A673 (cell line): ENCODE measurements at regions not wholly inside any gene's neighbourhood (a gene's known extent, or its start where the extent isn't known, plus 50 kb on each side); places are given as distances from the start of the nearest gene placed in this dataset.
A peak's percentile ranks its signal among the peaks of the same experiment; 100 is the strongest.

Source experiments
- BruUV-seq: library from RNA; stranded (reverse); fragments of 400-500 nt; replicated peaks from 2 replicates; lab custom pipeline; 2021; lab: Mats Ljungman, UMichigan
- CTCF ChIA-PET: fragments of 300-600 bp; sonication (Branson Sonifier 250); formaldehyde crosslinking; loops from one replicate; lab custom pipeline; 2022; ENCODE audit warnings: antibody characterized with exemption; lab: Charles Lee
- POLR2A ChIA-PET: fragments of 300-600 bp; sonication (Branson Sonifier 250); formaldehyde crosslinking; loops from one replicate; lab custom pipeline; 2022; ENCODE audit warnings: antibody characterized with exemption; ENCODE audit not compliant: low non-redundant PET; lab: Charles Lee
- DNase-seq: peaks from one replicate; pipeline ENCODE4 v3.0.0-alpha.2; 2015; ENCODE audit warnings: low spot score
- H3K27ac ChIP-seq: fragments of 200-600 bp; sonication (generic); 2 replicates; pipeline ENCODE4 v1.5.1; 2016; ENCODE audit warnings: mixed run types, low read depth, mild to moderate bottlenecking, mixed read lengths, antibody characterized with exemption, low read length; ENCODE audit not compliant: poor library complexity, severe bottlenecking
- H3K27me3 ChIP-seq: fragments of 200-600 bp; sonication (generic); replicated peaks from 2 replicates; pipeline ENCODE4 v1.6.1; 2017; ENCODE audit warnings: mixed run types, low read depth, mild to moderate bottlenecking, mixed read lengths, antibody characterized with exemption, low read length; ENCODE audit not compliant: insufficient read depth, poor library complexity
- H3K36me3 ChIP-seq: fragments of 200-600 bp; sonication (generic); 2 replicates; pipeline ENCODE4 v1.6.1; 2016; ENCODE audit warnings: mixed run types, mild to moderate bottlenecking, mixed read lengths, antibody characterized with exemption, low read length; ENCODE audit not compliant: insufficient read depth, poor library complexity, severe bottlenecking
- H3K4me1 ChIP-seq: fragments of 200-600 bp; sonication (generic); 2 replicates; pipeline ENCODE4 v1.6.1; 2017; ENCODE audit warnings: mixed run types, mild to moderate bottlenecking, mixed read lengths, antibody characterized with exemption, low read length; ENCODE audit not compliant: insufficient read depth, poor library complexity, severe bottlenecking
- H3K4me3 ChIP-seq: fragments of 200-600 bp; sonication (generic); 2 replicates; pipeline ENCODE4 v1.5.1; 2016; ENCODE audit warnings: low read depth, mixed run types, mild to moderate bottlenecking, mixed read lengths, low read length; ENCODE audit not compliant: poor library complexity, severe bottlenecking
- H3K9me3 ChIP-seq: fragments of 200-600 bp; sonication (generic); 2 replicates; pipeline ENCODE4 v1.6.1; 2016; ENCODE audit warnings: mixed run types, low read depth, mild to moderate bottlenecking, mixed read lengths, antibody characterized with exemption, low read length; ENCODE audit not compliant: poor library complexity, severe bottlenecking
- CTCF ChIP-seq: fragments of 300-800, 200-600 bp; sonication (generic); conservative IDR thresholded peaks from 2 replicates; pipeline ENCODE4 v1.5.1; 2017; ENCODE audit warnings: low read depth, mild to moderate bottlenecking, antibody characterized with exemption, low read length, moderate library complexity, mixed read lengths
- EZH2 ChIP-seq: fragments of 200-600 bp; sonication (generic); IDR thresholded peaks from 2 replicates; pipeline ENCODE4 v1.6.1; 2017; ENCODE audit warnings: borderline replicate concordance, low read depth, mild to moderate bottlenecking, mixed read lengths, antibody characterized with exemption, low read length; ENCODE audit not compliant: poor library complexity, severe bottlenecking
- intact Hi-C: fragments of 100-400 bp; cut with micrococcal nuclease; formaldehyde crosslinking; loops from one replicate; pipeline ENCODE4 v1.10.0; 2022; ENCODE audit not compliant: unreplicated experiment

DNA sequence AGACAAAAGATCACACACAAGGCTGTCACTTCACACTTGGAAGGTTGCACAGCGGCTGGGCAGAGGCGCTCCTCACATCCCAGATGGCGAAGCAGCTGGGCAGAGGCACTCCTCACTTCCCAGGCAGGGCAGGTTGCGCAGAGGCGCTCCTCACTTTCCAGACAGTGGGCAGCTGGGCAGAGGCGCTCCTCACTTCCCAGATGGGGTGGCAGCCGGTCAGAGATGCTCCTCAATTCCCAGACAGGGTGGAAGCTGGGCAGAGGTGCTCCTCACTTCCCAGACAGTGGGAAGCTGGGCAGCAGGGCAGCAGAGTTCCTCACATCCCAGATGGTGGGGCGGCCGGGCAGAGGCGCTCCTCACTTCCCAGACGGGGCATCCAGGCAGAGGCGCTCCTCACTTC is 199.2 kb downstream of the RTL9 start:
- no peak for DNase-seq
- ChIA-PET POLR2A (no interaction called here), CTCF (no interaction called here)
- H3K4me3 ChIP-seq, result no peak overlapping the region
- H3K9me3 ChIP-seq, result no peaks in the 10 kb centered on the region
- no peaks in the 10 kb centered on the region for H3K4me1 ChIP-seq
- H3K36me3 ChIP-seq, result no peaks in the 10 kb centered on the region
- no peak for TF ChIP-seq CTCF
- no peak for TF ChIP-seq EZH2
- no TSS peak for BruUV-seq
- intact Hi-C loops, result no loop called here
- H3K27ac ChIP-seq, result no peak overlapping the region
- no peaks in the 10 kb centered on the region for H3K27me3 ChIP-seq

DNA sequence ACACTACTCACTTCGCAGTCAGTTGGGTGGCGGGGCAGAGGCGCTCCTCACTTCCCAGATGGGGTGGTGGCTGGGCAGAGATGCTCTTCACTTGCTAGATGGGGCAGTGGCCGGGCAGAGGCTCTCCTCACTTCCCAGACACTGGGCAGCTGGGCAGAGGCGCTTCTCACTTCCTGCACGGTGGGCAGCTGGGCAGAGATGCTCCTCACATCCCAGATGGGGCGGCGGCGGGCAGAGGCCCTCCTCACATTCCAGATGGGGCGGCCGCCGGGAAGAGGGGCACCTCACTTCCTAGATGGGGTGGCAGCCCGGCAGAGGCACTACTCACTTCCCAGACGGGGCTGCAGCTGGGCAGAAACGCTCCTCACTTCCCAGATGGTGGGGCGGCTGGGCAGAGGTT is 199.8 kb downstream of the RTL9 start:
- Histone ChIP-seq H3K9me3 (no peaks in the 10 kb centered on the region), H3K27ac (no peak overlapping the region), H3K4me3 (no peak overlapping the region), H3K4me1 (no peaks in the 10 kb centered on the region), H3K36me3 (no peaks in the 10 kb centered on the region), H3K27me3 (no peaks in the 10 kb centered on the region)
- TF ChIP-seq EZH2, result no peak
- TF ChIP-seq CTCF, result no peak
- no TSS peak for BruUV-seq
- POLR2A ChIA-PET, result no interaction called here
- intact Hi-C loops, result no loop called here
- CTCF ChIA-PET, result no interaction called here
- no peak for DNase-seq

GRCh38 chrX:110561034-110561433 is 202.4 kb downstream of the RTL9 start:
- Histone ChIP-seq H3K36me3 (no peaks in the 10 kb centered on the region), H3K27ac (no peak overlapping the region), H3K4me3 (no peak overlapping the region), H3K9me3 (peaks cover 11% of the 10 kb centered on the region), H3K4me1 (no peaks in the 10 kb centered on the region), H3K27me3 (no peaks in the 10 kb centered on the region)
- ChIA-PET POLR2A (no interaction called here), CTCF (no interaction called here)
- peak; percentile 29 for DNase-seq
- BruUV-seq, result no TSS peak
- TF ChIP-seq EZH2 (no peak), CTCF (no peak)
- intact Hi-C loops, result no loop called here
